Astrocyte of the spinal cord (primary cell): ENCODE measurements at regions not wholly inside any gene's neighbourhood (a gene's known extent, or its start where the extent isn't known, plus 50 kb on each side); places are given as distances from the start of the nearest gene placed in this dataset.
A peak's percentile ranks its signal among the peaks of the same experiment; 100 is the strongest.

Experiments
- DNase-seq: peaks from one replicate; pipeline ENCODE4 v3.0.0; 2011; ENCODE audit warnings: low read depth, low spot score
- H3K4me3 ChIP-seq: 2 replicates; pipeline ENCODE4 v1.5.1; 2011; ENCODE audit warnings: low read depth, mild to moderate bottlenecking, low read length, moderate library complexity
- CTCF ChIP-seq: IDR thresholded peaks from 2 replicates; pipeline ENCODE4 v1.5.1; 2012; ENCODE audit warnings: low read depth, mild to moderate bottlenecking, low read length, inconsistent platforms
- in situ Hi-C: cut with HindIII; loops from 2 replicates; pipeline ENCODE4 v1.10.0; 2017; ENCODE audit warnings: low sequenced_read_pairs

DNA sequence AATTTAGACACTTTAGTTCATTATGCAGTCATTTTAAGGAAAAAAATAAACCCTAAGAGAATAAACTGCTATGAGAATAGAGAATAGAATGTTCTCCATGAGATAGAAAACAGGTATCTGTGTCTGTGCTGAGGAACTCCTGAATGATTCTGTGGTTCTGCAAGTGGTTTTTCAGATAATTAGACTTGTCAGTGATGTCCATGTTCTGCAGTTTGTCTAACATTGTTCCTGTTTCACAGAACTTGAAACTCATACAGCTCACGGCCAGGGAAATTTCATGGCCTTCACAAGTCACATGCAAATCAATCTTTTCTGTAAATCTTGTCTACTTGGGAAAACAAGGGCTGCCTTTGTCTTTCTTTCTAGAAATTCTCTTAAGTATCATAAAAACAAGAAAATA is 73.4 kb upstream of the HMGCLL1 start:
- DNase-seq = no peak
- TF ChIP-seq CTCF = no peak
- in situ Hi-C loops = no loop called here

GRCh38 chr6:55651015-55651414 is 72.0 kb upstream of the HMGCLL1 start:
- no peak for DNase-seq
- in situ Hi-C loops = no loop called here
- H3K4me3 ChIP-seq = no peak overlapping the region
- no peak for TF ChIP-seq CTCF

More for the DNA sequence above, 73.4 kb upstream of the HMGCLL1 start:
- H3K4me3 ChIP-seq = no peak overlapping the region

DNA sequence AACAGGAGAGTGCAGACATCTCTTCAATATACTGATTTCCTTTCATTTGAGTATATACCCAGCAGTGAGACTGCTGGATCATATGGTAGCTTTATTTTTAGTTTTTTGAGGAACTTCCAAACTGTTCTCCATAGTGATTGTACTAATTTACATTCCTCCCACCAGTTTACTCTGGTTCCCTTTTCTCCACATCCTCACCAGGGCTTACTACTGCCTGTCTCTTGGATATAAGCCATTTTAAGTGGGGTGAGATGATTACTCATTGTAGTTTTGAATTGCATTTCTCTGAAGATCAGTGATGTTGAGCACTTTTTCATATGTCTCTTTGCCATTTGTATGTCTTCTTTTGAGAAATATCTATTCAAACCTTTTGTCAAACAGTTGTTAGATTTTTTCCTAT is 64.9 kb upstream of the HMGCLL1 start:
- in situ Hi-C loops = no loop called here
- DNase-seq = peak; percentile 22
- no peak overlapping the region for H3K4me3 ChIP-seq
- TF ChIP-seq CTCF = no peak

DNA sequence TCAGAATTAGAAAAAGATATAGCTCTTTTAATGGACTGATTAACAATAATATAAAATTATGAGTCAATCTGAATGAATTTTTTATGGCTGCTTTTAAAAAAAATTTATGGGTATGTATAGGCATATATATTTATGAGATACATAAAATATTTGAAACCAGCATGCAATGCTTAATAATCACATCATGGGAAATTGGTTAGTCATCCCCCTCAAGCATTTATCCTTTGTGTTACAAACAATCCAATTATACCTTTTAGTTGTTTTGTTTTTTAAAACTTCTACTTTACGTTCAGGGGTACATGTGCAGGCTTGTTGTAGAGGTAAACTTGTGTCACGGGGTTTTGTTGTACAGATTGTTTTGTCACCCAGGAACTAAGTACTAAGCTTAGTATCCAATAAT is 63.4 kb upstream of the HMGCLL1 start:
- no peak for TF ChIP-seq CTCF
- in situ Hi-C loops = no loop called here
- H3K4me3 ChIP-seq = no peak overlapping the region
- DNase-seq = no peak

DNA sequence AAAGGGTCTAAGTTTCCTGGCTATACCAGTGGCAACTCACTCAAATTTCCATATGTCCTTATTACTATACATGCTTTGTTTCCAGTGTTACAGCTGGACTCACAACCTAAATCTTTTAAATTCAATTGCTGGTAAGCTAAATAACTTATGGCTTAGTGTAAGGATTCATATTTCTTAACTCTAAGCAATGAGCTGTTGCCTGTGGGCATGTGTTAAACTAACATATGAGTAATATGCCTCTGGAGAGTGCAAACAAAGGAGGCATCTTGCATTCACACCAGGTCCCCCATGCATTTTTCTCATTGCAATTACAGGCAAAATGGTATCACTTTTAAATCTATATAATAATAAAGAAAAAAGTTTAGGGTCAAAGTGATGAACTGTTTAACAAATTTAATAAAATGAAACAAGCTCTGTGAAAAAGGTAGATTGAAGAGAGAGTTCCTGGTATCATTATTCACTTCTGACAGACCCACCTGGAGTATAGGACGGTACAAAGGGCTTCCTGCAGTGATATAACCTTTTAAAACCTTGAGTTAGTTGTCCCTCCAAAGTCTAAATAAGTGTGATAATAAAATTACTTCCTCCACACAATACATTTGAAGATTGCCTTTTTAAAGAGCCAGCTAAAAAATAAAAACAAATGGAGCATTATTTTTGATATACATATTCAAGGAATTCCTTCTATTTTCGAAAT is 57.6 kb upstream of the HMGCLL1 start:
- no peak for TF ChIP-seq CTCF
- peak; percentile 64 for DNase-seq
- in situ Hi-C loops = no loop called here
- H3K4me3 ChIP-seq = no peak overlapping the region

DNA sequence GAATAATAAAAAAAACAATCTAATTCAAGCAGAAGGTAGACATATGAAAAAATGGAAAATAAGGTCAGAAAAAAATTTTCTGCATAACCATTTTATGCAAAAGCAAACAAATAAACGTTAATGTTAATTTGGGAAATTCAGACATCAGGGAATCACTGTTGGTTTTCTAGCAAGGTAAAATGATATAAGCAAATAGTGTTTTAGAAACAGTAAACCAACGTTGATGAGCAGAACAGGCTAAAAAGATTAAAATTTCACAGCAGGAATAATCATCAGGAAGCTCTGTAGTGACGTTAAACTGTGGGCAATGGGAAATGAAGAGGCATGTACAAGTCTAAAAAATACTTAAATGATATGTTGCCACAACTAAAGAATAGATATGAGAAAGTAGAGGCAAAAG is 54.5 kb upstream of the HMGCLL1 start:
- H3K4me3 ChIP-seq = no peak overlapping the region
- DNase-seq = no peak
- in situ Hi-C loops = no loop called here
- no peak for TF ChIP-seq CTCF
